Uterus (tissue), 3 donors: ENCODE measurements at regions not wholly inside any gene's neighbourhood (a gene's known extent, or its start where the extent isn't known, plus 50 kb on each side); places are given as distances from the start of the nearest gene placed in this dataset.

Source experiments
- DNase-seq, 2 donors: peaks; one replicate each; pipeline ENCODE4 v3.0.0-alpha.2; 2019 to 2020
- H3K27ac ChIP-seq, 2 donors: fragments of 200-600 bp; sonication (generic); 1 replicate in 1 of 2; 2 replicates in 1 of 2; pipeline ENCODE4 v1.5.1; 2016 to 2018
- H3K27me3 ChIP-seq, 2 donors: fragments of 200-600 bp; sonication (generic); one replicate each; pipeline ENCODE4 v1.5.1; 2018 to 2019; ENCODE audit warnings: control low read depth in 1 of 2
- H3K36me3 ChIP-seq, 2 donors: fragments of 200-600 bp; sonication (generic); one replicate each; pipeline ENCODE4 v1.5.1; 2019; ENCODE audit warnings: control low read depth in 1 of 2
- H3K4me1 ChIP-seq, 2 donors: fragments of 200-600 bp; sonication (generic); one replicate each; pipeline ENCODE4 v1.5.1; 2018 to 2019; ENCODE audit warnings: control low read depth in 1 of 2
- H3K4me3 ChIP-seq, 2 donors: fragments of 200-600 bp; sonication (generic); 1 replicate in 1 of 2; 2 replicates in 1 of 2; pipeline ENCODE4 v1.5.1; 2018 to 2019; ENCODE audit warnings: mild to moderate bottlenecking in 1 of 2
- H3K9me3 ChIP-seq, 2 donors: fragments of 200-600 bp; sonication (generic); one replicate each; pipeline ENCODE4 v1.5.1; 2019; ENCODE audit warnings: control low read depth in 1 of 2
- CTCF ChIP-seq, 4 experiments: fragments of 200-600 bp in 2 of 4; fragments of 450-650 bp in 2 of 4; sonication (generic) in 2 of 4; IDR thresholded peaks; one replicate each; pipeline ENCODE4 v1.5.1; 2016 to 2019; ENCODE audit warnings: antibody characterized with exemption in 4 of 4, mild to moderate bottlenecking in 2 of 4, moderate library complexity in 1 of 4
- POLR2A ChIP-seq, 2 donors: fragments of 450-650 bp; IDR thresholded peaks; one replicate each; pipeline ENCODE4 v1.6.1; 2016; ENCODE audit warnings: antibody characterized with exemption in 2 of 2, mild to moderate bottlenecking in 1 of 2, moderate library complexity in 1 of 2
- intact Hi-C: fragments of 100-400 bp; cut with DNase I; formaldehyde crosslinking; loops from one replicate; pipeline ENCODE4 v1.15.1; 2023; ENCODE audit warnings: low total_unique reads
- donor health status: DM: yes; HTN: yes; CAD: no.

- Histone ChIP-seq H3K27me3 (no peaks in the 10 kb centered on the region), H3K4me3 (no peak overlapping the region), H3K36me3 (no peaks in the 10 kb centered on the region), H3K4me1 (no peaks in the 10 kb centered on the region), H3K9me3 (no peaks in the 10 kb centered on the region), H3K27ac (no peak overlapping the region)
- TF ChIP-seq CTCF (IDR thresholded peaks at IDR 0.05) (no peak), POLR2A (IDR thresholded peaks at IDR 0.05) (no peak)
- DNase-seq: no peak
- intact Hi-C loops: no loop called here
Measured at GRCh38 chr20:12262747-12263146, 345.1 kb downstream of the BTBD3 start.

GRCh38 chr20:12264711-12265110 lies 347.0 kb downstream of the BTBD3 start:
- Histone ChIP-seq H3K9me3 (no peaks in the 10 kb centered on the region), H3K4me1 (no peaks in the 10 kb centered on the region), H3K27ac (peak overlapping the region in 1 of 2 donors; percentile 54), H3K27me3 (no peaks in the 10 kb centered on the region), H3K36me3 (no peaks in the 10 kb centered on the region), H3K4me3 (no peak overlapping the region)
- intact Hi-C loops: no loop called here
- no peak for DNase-seq
- TF ChIP-seq CTCF (IDR thresholded peaks at IDR 0.05): no peak
- no peak for TF ChIP-seq POLR2A (IDR thresholded peaks at IDR 0.05)

- intact Hi-C loops: no loop called here
- Histone ChIP-seq H3K27me3 (no peaks in the 10 kb centered on the region), H3K4me3 (no peak overlapping the region), H3K36me3 (no peaks in the 10 kb centered on the region), H3K27ac (no peak overlapping the region), H3K4me1 (no peaks in the 10 kb centered on the region), H3K9me3 (no peaks in the 10 kb centered on the region)
- TF ChIP-seq CTCF (IDR thresholded peaks at IDR 0.05): no peak
- no peak for TF ChIP-seq POLR2A (IDR thresholded peaks at IDR 0.05)
- DNase-seq: no peak
Measured at GRCh38 chr20:12265662-12266061, 348.0 kb downstream of the BTBD3 start.

GRCh38 chr20:12269579-12269978 lies 351.9 kb downstream of the BTBD3 start:
- Histone ChIP-seq H3K4me3 (no peak overlapping the region), H3K36me3 (no peaks in the 10 kb centered on the region), H3K4me1 (no peaks in the 10 kb centered on the region), H3K27ac (no peak overlapping the region), H3K9me3 (no peaks in the 10 kb centered on the region), H3K27me3 (no peaks in the 10 kb centered on the region)
- intact Hi-C loops: no loop called here
- DNase-seq: no peak
- TF ChIP-seq CTCF (IDR thresholded peaks at IDR 0.05) (no peak), POLR2A (IDR thresholded peaks at IDR 0.05) (no peak)

- Histone ChIP-seq H3K9me3 (no peaks in the 10 kb centered on the region), H3K4me1 (no peaks in the 10 kb centered on the region), H3K27me3 (no peaks in the 10 kb centered on the region), H3K4me3 (no peak overlapping the region), H3K36me3 (no peaks in the 10 kb centered on the region), H3K27ac (no peak overlapping the region)
- TF ChIP-seq POLR2A (IDR thresholded peaks at IDR 0.05): no peak
- TF ChIP-seq CTCF (IDR thresholded peaks at IDR 0.05): no peak
- no peak for DNase-seq
- intact Hi-C loops: no loop called here
Measured at GRCh38 chr20:12270863-12271262, 353.2 kb downstream of the BTBD3 start.
